ENCODE measurements at regions not wholly inside any gene's neighbourhood (a gene's known extent, or its start where the extent isn't known, plus 50 kb on each side); places are given as distances from the start of the nearest gene placed in this dataset.

GRCh38 chr13:77379508-77379907 is 52.6 kb upstream of the MYCBP2 start:
- no TSS peak for BruUV-seq (replicated peaks)
- Histone ChIP-seq H3K79me2 (ENCODE audit: insufficient read depth, low read length) (no peaks in the 10 kb centered on the region), H3K4me3 (replicated peaks in 1 of 2; ENCODE audit: low read depth in 1 of 2, low read length in 2 of 2) (no peak overlapping the region), H3K4me2 (ENCODE audit: low read length) (no peak overlapping the region), H4K20me1 (ENCODE audit: insufficient read depth) (no peaks in the 10 kb centered on the region), H2AFZ (ENCODE audit: low read depth, low read length, poor library complexity, severe bottlenecking) (no peak overlapping the region), H3K36me3 (ENCODE audit: control insufficient read depth in 1 of 2, insufficient read depth in 2 of 2, low read length in 2 of 2) (no peaks in the 10 kb centered on the region), H3K27me3 (ENCODE audit: insufficient read depth, low read length) (0 out of 2 replicates have a peak, but pooled peaks cover 10% of the 10 kb centered on the region), H3K27ac (ENCODE audit: low read depth, low read length) (no peak overlapping the region), H3K9me2 (ENCODE audit: insufficient read depth) (no peaks in the 10 kb centered on the region), H3K9me3 (ENCODE audit: control insufficient read depth in 1 of 2, insufficient read depth in 1 of 2, low read depth in 1 of 2, low read length in 2 of 2) (no peaks in the 10 kb centered on the region), H3K9ac (ENCODE audit: low read length) (no peak overlapping the region), H3K4me1 (ENCODE audit: control insufficient read depth in 1 of 2, insufficient read depth in 2 of 2, low read length in 2 of 2) (no peaks in the 10 kb centered on the region)
- TF ChIP-seq ZBTB33 (IDR thresholded peaks at IDR 0.05; ENCODE audit: extremely low read depth, insufficient replicate concordance, low read length) = no peak
- TF ChIP-seq ELF1 (IDR thresholded peaks at IDR 0.05; ENCODE audit: borderline replicate concordance, low read depth) = no peak
- no peak for TF ChIP-seq SP1 (IDR thresholded peaks at IDR 0.05; ENCODE audit: low read depth)
- no peak for TF ChIP-seq ZFX (IDR thresholded peaks at IDR 0.05)
- no peak for TF ChIP-seq MAX (IDR thresholded peaks at IDR 0.05)
- TF ChIP-seq YY1 (IDR thresholded peaks at IDR 0.05; ENCODE audit: extremely low read depth, insufficient replicate concordance, low read depth, low read length) = no peak
- TF ChIP-seq CEBPB (IDR thresholded peaks at IDR 0.05; ENCODE audit: low read depth) = no peak
- no peak for TF ChIP-seq RAD21 (IDR thresholded peaks at IDR 0.05; ENCODE audit: low read depth)
- intact Hi-C loops (cut with micrococcal nuclease) = no loop called here
- CTCF ChIA-PET = no interaction called here
- ATAC-seq = no peak
- RAD21 ChIA-PET (ENCODE audit: low non-redundant PET in 1 of 2, low total read pairs in 2 of 2, uncharacterized antibody in 2 of 2, unreplicated experiment in 2 of 2) = no interaction called here
- no peak for DNase-seq (ENCODE audit: low read depth, low spot score)
- POLR2A ChIA-PET = no interaction called here

- no peak overlapping the region for H3K27ac ChIP-seq (ENCODE audit: low read depth, low read length)
- CTCF ChIA-PET = no interaction called here
- H3K9me3 ChIP-seq (ENCODE audit: control insufficient read depth in 1 of 2, insufficient read depth in 1 of 2, low read depth in 1 of 2, low read length in 2 of 2) = no peaks in the 10 kb centered on the region
- ATAC-seq = no peak
- H3K9ac ChIP-seq (ENCODE audit: low read length) = no peak overlapping the region
- H3K36me3 ChIP-seq (ENCODE audit: control insufficient read depth in 1 of 2, insufficient read depth in 2 of 2, low read length in 2 of 2) = no peaks in the 10 kb centered on the region
- H3K79me2 ChIP-seq (ENCODE audit: insufficient read depth, low read length) = no peaks in the 10 kb centered on the region
- DNase-seq (ENCODE audit: low read depth, low spot score) = no peak
- intact Hi-C loops (cut with micrococcal nuclease) = no loop called here
- no peak overlapping the region for H3K4me2 ChIP-seq (ENCODE audit: low read length)
- RAD21 ChIA-PET (ENCODE audit: low non-redundant PET in 1 of 2, low total read pairs in 2 of 2, uncharacterized antibody in 2 of 2, unreplicated experiment in 2 of 2) = no interaction called here
- H3K4me3 ChIP-seq (replicated peaks in 1 of 2; ENCODE audit: low read depth in 1 of 2, low read length in 2 of 2) = no peak overlapping the region
- POLR2A ChIA-PET = no interaction called here
- no peaks in the 10 kb centered on the region for H4K20me1 ChIP-seq (ENCODE audit: insufficient read depth)
- H3K9me2 ChIP-seq (ENCODE audit: insufficient read depth) = no peaks in the 10 kb centered on the region
- TF ChIP-seq SP1 (IDR thresholded peaks at IDR 0.05; ENCODE audit: low read depth) (no peak), POLR2AphosphoS5 (IDR thresholded peaks at IDR 0.05; ENCODE audit: low read depth, low read length) (no peak)
- BruUV-seq (replicated peaks) = no TSS peak
- H3K4me1 ChIP-seq (ENCODE audit: control insufficient read depth in 1 of 2, insufficient read depth in 2 of 2, low read length in 2 of 2) = no peaks in the 10 kb centered on the region
- H2AFZ ChIP-seq (ENCODE audit: low read depth, low read length, poor library complexity, severe bottlenecking) = no peak overlapping the region
- 0 out of 2 replicates have a peak, but pooled peaks cover 10% of the 10 kb centered on the region for H3K27me3 ChIP-seq (ENCODE audit: insufficient read depth, low read length)
These were observed 51.8 kb upstream of the MYCBP2 start for GRCh38 chr13:77378662-77379061.
